ENCODE measurements at regions not wholly inside any gene's neighbourhood (a gene's known extent, or its start where the extent isn't known, plus 50 kb on each side); places are given as distances from the start of the nearest gene placed in this dataset.
"Not testable (repeated sequence)": the region's sequence is repeated elsewhere in the genome, so short reads cannot be mapped to it uniquely, and the experiment has no call there.

DNA sequence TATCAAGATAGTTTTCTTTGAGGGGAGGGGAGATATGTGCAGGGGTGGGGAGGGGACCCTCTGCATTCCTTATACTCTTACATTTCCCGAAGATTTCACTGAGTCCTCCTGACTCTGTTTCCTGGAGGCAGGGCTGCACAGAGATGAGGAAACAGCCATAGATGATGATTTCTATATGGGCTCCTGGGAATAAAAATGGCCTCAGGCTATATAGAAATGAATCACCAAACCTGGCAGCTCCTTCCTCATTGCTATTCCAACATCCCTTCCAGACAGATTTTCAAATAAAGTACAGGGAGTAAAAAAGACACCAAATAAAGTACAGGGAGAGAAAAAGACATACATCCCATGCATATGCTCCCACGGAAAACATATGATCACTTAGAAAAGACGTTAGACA lies 474.8 kb upstream of the RAB6C start:
- TF ChIP-seq, protein P1, sequence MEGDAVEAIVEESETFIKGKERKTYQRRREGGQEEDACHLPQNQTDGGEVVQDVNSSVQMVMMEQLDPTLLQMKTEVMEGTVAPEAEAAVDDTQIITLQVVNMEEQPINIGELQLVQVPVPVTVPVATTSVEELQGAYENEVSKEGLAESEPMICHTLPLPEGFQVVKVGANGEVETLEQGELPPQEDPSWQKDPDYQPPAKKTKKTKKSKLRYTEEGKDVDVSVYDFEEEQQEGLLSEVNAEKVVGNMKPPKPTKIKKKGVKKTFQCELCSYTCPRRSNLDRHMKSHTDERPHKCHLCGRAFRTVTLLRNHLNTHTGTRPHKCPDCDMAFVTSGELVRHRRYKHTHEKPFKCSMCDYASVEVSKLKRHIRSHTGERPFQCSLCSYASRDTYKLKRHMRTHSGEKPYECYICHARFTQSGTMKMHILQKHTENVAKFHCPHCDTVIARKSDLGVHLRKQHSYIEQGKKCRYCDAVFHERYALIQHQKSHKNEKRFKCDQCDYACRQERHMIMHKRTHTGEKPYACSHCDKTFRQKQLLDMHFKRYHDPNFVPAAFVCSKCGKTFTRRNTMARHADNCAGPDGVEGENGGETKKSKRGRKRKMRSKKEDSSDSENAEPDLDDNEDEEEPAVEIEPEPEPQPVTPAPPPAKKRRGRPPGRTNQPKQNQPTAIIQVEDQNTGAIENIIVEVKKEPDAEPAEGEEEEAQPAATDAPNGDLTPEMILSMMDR (IDR thresholded peaks at IDR 0.05) = no peak
- H3K4me3 ChIP-seq (ENCODE audit: low read depth in 1 of 2, low read length in 1 of 2) = no peak overlapping the region
- no peaks in the 10 kb centered on the region for H3K9me3 ChIP-seq
- no peak overlapping the region for H3K27ac ChIP-seq
- H3K36me3 ChIP-seq = no peaks in the 10 kb centered on the region
- H3K4me1 ChIP-seq (ENCODE audit: control insufficient read depth in 1 of 2, insufficient read depth in 1 of 2, low read depth in 1 of 2, low read length in 1 of 2) = no peaks in the 10 kb centered on the region
- no peaks in the 10 kb centered on the region for H3K27me3 ChIP-seq

DNA sequence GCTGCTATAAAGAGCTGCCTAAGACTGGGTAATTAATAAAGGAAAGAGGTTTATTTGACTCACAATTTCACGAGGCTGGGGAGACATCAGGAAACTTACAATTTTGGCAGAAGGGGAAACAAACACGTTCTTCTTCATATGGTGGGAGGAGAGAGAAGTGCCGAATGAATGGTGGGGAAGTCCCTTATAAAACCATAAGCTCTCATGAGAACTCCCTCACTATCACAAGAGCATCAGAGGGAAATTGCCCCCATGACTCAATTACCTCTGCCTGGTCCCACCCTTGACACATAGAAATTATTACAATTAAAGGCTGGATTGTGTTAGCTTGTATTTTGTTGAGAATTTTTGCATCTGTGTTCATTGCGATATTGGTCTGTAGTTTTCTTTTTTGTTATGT lies 460.5 kb upstream of the RAB6C start:
- H3K4me3 ChIP-seq (ENCODE audit: low read depth in 1 of 2, low read length in 1 of 2) = no peak overlapping the region
- H3K9me3 ChIP-seq = no peaks in the 10 kb centered on the region
- H3K27me3 ChIP-seq = no peaks in the 10 kb centered on the region
- TF ChIP-seq, protein P1 (IDR thresholded peaks at IDR 0.05) = no peak
- H3K36me3 ChIP-seq = no peaks in the 10 kb centered on the region
- no peak overlapping the region for H3K27ac ChIP-seq
- H3K4me1 ChIP-seq (ENCODE audit: control insufficient read depth in 1 of 2, insufficient read depth in 1 of 2, low read depth in 1 of 2, low read length in 1 of 2) = no peaks in the 10 kb centered on the region

DNA sequence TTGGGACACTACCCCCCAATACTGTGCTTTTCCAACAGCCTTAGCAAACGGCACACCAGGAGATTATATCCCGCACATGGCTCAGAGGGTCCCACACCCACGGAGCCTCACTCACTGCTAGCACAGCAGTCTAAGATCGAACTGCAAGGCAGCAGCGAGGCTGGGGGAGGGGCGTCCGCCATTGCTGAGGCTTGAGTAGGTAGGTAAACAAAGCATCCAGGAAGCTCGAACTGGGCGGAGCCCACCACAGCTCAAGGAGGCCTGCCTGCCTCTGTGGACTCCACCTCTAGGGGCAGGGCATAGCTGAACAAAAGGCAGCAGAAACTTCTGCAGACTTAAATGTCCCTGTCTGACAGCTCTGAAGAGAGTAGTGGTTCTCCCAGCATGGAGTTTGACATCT lies 447.3 kb upstream of the RAB6C start:
- H3K9me3 ChIP-seq; H3K4me3 ChIP-seq (ENCODE audit: low read depth in 1 of 2, low read length in 1 of 2); H3K27me3 ChIP-seq; H3K36me3 ChIP-seq; H3K4me1 ChIP-seq (ENCODE audit: control insufficient read depth in 1 of 2, insufficient read depth in 1 of 2, low read depth in 1 of 2, low read length in 1 of 2); H3K27ac ChIP-seq: not testable (repeated sequence)

DNA sequence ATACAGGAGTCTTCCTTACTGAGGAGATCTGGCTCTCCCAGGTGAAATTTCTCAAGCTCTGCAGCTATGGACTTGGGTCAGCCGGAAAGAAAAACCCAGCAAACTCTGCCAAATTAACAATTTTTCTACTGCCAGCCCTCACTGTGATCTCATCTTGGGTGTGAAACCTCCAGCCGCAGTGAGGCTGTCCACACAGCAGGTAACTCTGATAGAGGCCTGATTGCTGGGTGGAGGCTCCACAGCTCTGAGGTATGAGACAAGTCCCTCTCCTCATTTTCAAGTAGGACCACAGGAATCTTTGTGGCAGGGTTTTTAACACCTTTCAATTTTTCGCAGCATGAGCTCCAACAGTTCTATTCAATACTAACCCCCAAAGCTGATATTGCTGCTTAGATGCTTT lies 430.6 kb upstream of the RAB6C start:
- Histone ChIP-seq H3K27ac (no peak overlapping the region), H3K4me1 (ENCODE audit: control insufficient read depth in 1 of 2, insufficient read depth in 1 of 2, low read depth in 1 of 2, low read length in 1 of 2) (no peaks in the 10 kb centered on the region), H3K9me3 (no peaks in the 10 kb centered on the region), H3K4me3 (ENCODE audit: low read depth in 1 of 2, low read length in 1 of 2) (no peak overlapping the region), H3K27me3 (no peaks in the 10 kb centered on the region), H3K36me3 (no peaks in the 10 kb centered on the region)
- TF ChIP-seq, protein P1 (IDR thresholded peaks at IDR 0.05) = no peak

DNA sequence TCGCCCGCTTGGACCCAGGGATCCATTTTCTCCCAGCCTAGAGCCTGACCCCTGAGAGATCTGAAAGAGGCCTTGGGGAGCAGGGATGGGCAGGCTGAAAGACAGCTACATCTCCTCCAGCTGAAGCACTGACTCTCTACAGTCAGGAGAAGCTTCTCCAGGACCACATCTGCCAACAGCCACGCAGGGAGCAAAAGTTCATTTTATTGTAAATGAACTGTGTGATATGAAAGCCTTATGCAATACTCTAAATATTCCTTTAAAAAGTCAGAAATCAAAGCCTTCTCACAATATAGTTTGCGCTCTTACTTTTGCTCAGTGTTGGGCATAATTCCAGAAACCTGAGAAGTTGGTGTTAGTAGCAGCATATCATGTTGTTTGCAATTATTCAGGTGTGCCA lies 428.9 kb upstream of the RAB6C start:
- Histone ChIP-seq H3K36me3 (no peaks in the 10 kb centered on the region), H3K27me3 (no peaks in the 10 kb centered on the region)
- TF ChIP-seq, protein P1 (IDR thresholded peaks at IDR 0.05) = no peak

DNA sequence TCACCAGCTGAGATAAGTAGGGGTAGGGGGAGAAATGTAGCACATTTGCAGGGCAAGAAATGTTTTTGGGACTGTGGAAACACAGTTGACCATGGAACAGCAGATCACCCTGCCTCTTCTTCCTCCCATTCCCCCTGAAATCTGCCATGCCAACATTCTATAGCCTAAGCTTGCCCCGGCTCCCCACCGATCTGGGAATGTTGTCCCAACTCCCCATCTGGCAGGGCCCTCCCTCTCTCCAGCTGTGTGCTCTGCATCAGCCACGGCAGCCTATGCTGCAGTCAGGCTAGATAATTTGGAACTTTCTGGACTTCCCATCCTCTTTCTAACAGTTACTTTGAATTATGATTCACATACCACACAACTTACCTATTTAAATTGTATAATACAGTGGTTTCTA lies 425.1 kb upstream of the RAB6C start:
- H3K27ac ChIP-seq = no peak overlapping the region
- H3K9me3 ChIP-seq = no peaks in the 10 kb centered on the region
- TF ChIP-seq, protein P1 (IDR thresholded peaks at IDR 0.05) = no peak
- no peaks in the 10 kb centered on the region for H3K4me1 ChIP-seq (ENCODE audit: control insufficient read depth in 1 of 2, insufficient read depth in 1 of 2, low read depth in 1 of 2, low read length in 1 of 2)
- H3K4me3 ChIP-seq (ENCODE audit: low read depth in 1 of 2, low read length in 1 of 2) = no peak overlapping the region
- no peaks in the 10 kb centered on the region for H3K27me3 ChIP-seq
- no peaks in the 10 kb centered on the region for H3K36me3 ChIP-seq

More for the DNA sequence above, 428.9 kb upstream of the RAB6C start:
- no peak overlapping the region for H3K4me3 ChIP-seq (ENCODE audit: low read depth in 1 of 2, low read length in 1 of 2)
- H3K9me3 ChIP-seq = no peaks in the 10 kb centered on the region
- no peak overlapping the region for H3K27ac ChIP-seq
- H3K4me1 ChIP-seq (ENCODE audit: control insufficient read depth in 1 of 2, insufficient read depth in 1 of 2, low read depth in 1 of 2, low read length in 1 of 2) = no peaks in the 10 kb centered on the region
